ENCODE measurements at regions not wholly inside any gene's neighbourhood (a gene's known extent, or its start where the extent isn't known, plus 50 kb on each side); places are given as distances from the start of the nearest gene placed in this dataset.

DNA sequence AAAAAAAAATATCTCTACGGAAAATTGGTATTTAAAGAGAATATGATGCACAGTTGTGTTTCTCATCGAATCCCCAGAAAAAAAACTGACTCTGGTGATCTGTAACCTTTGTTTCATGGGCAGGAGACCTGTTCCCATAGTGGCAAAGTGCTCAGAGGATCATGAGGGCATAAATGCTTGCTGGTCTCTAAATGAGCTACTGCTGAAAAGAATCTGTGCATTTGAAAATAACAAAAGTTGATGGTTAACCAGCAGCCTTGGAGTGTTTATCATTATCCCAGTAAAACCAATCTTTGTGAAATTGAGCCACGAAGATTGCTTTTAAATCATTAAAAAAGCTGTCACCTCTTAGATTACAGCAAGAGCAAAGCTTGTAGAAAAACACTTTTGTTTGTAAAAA, 775.4 kb downstream of the MTRR start:
- Mint-ChIP-seq H3K9me3 (ENCODE audit: low read depth, unreplicated experiment) (peaks cover 3% of the 10 kb centered on the region), H3K27ac (ENCODE audit: unreplicated experiment) (no peak overlapping the region), H3K36me3 (ENCODE audit: insufficient read depth, unreplicated experiment) (no peaks in the 10 kb centered on the region), H3K4me1 (ENCODE audit: low read depth, unreplicated experiment) (no peaks in the 10 kb centered on the region), H3K4me3 (ENCODE audit: low read depth, unreplicated experiment) (no peak overlapping the region), H3K27me3 (ENCODE audit: unreplicated experiment) (no peaks in the 10 kb centered on the region)
- TF ChIP-seq, protein P1, sequence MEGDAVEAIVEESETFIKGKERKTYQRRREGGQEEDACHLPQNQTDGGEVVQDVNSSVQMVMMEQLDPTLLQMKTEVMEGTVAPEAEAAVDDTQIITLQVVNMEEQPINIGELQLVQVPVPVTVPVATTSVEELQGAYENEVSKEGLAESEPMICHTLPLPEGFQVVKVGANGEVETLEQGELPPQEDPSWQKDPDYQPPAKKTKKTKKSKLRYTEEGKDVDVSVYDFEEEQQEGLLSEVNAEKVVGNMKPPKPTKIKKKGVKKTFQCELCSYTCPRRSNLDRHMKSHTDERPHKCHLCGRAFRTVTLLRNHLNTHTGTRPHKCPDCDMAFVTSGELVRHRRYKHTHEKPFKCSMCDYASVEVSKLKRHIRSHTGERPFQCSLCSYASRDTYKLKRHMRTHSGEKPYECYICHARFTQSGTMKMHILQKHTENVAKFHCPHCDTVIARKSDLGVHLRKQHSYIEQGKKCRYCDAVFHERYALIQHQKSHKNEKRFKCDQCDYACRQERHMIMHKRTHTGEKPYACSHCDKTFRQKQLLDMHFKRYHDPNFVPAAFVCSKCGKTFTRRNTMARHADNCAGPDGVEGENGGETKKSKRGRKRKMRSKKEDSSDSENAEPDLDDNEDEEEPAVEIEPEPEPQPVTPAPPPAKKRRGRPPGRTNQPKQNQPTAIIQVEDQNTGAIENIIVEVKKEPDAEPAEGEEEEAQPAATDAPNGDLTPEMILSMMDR (IDR thresholded peaks at IDR 0.05; ENCODE audit: unreplicated experiment), result no peak
- CTCF ChIA-PET, result no interaction called here
- no TSS peak for BruUV-seq (replicated peaks)
- no peak for DNase-seq
- intact Hi-C loops (cut with micrococcal nuclease; ENCODE audit: unreplicated experiment), result no loop called here

DNA sequence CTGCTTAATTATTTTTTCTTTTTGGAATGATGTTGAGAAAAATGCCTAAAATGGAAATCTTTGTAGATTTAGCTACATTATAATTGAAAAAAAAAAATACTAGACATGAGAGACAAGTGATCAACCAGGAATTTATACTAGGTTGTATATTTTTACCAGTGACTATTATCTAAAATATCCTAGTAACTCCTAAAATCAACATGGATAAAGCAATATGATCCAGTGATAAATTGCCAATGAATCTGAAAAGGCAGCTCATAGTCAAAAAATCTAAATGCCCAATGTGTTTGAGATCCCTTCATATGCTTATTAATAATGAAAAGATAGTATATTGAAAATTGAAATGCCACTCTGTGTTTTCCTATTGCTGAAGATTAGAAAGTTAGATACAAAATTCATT, 778.2 kb downstream of the MTRR start:
- H3K4me1 Mint-ChIP-seq (ENCODE audit: low read depth, unreplicated experiment), result no peaks in the 10 kb centered on the region
- no peak for DNase-seq
- no peaks in the 10 kb centered on the region for H3K27me3 Mint-ChIP-seq (ENCODE audit: unreplicated experiment)
- CTCF ChIA-PET, result no interaction called here
- peaks cover 13% of the 10 kb centered on the region for H3K9me3 Mint-ChIP-seq (ENCODE audit: low read depth, unreplicated experiment)
- H3K4me3 Mint-ChIP-seq (ENCODE audit: low read depth, unreplicated experiment), result no peak overlapping the region
- intact Hi-C loops (cut with micrococcal nuclease; ENCODE audit: unreplicated experiment), result no loop called here
- H3K36me3 Mint-ChIP-seq (ENCODE audit: insufficient read depth, unreplicated experiment), result peaks cover 5% of the 10 kb centered on the region
- TF ChIP-seq, protein P1 (IDR thresholded peaks at IDR 0.05; ENCODE audit: unreplicated experiment), result no peak
- H3K27ac Mint-ChIP-seq (ENCODE audit: unreplicated experiment), result no peak overlapping the region
- no TSS peak for BruUV-seq (replicated peaks)

DNA sequence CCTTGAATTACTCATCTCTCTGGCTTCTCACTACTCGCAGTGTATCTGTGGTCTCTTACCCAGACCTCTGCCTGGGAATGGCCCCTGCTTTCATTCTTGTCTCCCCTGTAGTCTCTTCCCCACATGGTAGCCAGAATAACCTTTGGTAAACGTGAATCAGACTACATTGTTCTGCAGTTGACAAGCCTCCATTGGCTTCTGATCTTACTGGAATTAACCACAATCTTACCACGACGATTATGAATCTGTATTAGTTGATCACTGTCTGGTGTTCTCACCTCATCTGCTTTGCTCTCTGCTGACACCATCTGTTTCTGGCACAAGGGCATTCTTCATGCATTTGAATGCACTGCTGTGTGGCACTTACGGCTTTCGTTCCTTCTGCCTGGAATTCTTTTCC, 781.2 kb downstream of the MTRR start:
- BruUV-seq (replicated peaks), result no TSS peak
- CTCF ChIA-PET, result no interaction called here
- Mint-ChIP-seq H3K4me1 (ENCODE audit: low read depth, unreplicated experiment) (no peaks in the 10 kb centered on the region), H3K4me3 (ENCODE audit: low read depth, unreplicated experiment) (no peak overlapping the region), H3K9me3 (ENCODE audit: low read depth, unreplicated experiment) (peaks cover 13% of the 10 kb centered on the region), H3K27me3 (ENCODE audit: unreplicated experiment) (no peaks in the 10 kb centered on the region), H3K27ac (ENCODE audit: unreplicated experiment) (no peak overlapping the region), H3K36me3 (ENCODE audit: insufficient read depth, unreplicated experiment) (peaks cover 5% of the 10 kb centered on the region)
- TF ChIP-seq, protein P1 (IDR thresholded peaks at IDR 0.05; ENCODE audit: unreplicated experiment), result no peak
- no peak for DNase-seq
- intact Hi-C loops (cut with micrococcal nuclease; ENCODE audit: unreplicated experiment), result no loop called here

DNA sequence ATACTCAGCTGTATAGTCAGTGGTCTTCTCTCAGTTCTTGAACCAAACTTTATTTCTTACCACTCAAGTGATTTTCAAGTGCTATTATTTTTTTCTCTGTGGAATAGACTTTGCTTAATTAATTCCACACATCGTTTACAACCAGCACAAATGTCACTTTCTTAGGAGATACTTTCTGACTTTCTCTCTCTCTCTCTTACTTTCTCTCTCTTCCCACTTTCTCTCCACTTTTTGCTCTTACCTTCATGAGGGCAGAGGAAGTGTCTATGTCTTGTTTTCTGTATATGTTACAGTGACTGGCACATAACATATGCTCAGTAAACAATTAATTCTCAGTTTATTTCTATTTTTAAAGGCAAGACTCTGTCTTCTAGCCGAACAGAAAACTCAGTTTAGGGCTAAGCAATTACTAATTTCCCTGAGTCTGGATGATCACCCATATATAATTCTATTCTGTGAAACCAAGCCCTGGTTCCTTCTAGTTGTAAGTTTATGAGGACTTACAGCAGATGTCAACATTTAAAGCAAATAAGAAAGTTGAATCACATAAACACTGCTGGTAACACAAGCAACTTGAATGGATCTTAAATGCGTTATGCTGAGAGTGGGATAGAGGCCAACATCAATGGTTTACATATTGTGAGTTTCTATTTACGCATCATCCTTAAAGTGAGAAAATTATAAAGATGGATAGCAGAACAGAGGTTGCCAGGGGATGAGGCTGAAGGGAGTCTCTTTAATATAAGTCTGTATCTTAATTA, 791.4 kb downstream of the MTRR start:
- intact Hi-C loops (cut with micrococcal nuclease; ENCODE audit: unreplicated experiment), result no loop called here
- no TSS peak for BruUV-seq (replicated peaks)
- no peaks in the 10 kb centered on the region for H3K27me3 Mint-ChIP-seq (ENCODE audit: unreplicated experiment)

More for the DNA sequence above, 791.4 kb downstream of the MTRR start:
- DNase-seq, result no peak
- Mint-ChIP-seq H3K4me1 (ENCODE audit: low read depth, unreplicated experiment) (no peaks in the 10 kb centered on the region), H3K4me3 (ENCODE audit: low read depth, unreplicated experiment) (no peak overlapping the region), H3K36me3 (ENCODE audit: insufficient read depth, unreplicated experiment) (no peaks in the 10 kb centered on the region), H3K9me3 (ENCODE audit: low read depth, unreplicated experiment) (peaks cover 27% of the 10 kb centered on the region), H3K27ac (ENCODE audit: unreplicated experiment) (no peak overlapping the region)
- CTCF ChIA-PET, result no interaction called here
- TF ChIP-seq, protein P1 (IDR thresholded peaks at IDR 0.05; ENCODE audit: unreplicated experiment), result no peak
